Neural progenitor cell (in vitro differentiated cells): ENCODE measurements at regions not wholly inside any gene's neighbourhood (a gene's known extent, or its start where the extent isn't known, plus 50 kb on each side); places are given as distances from the start of the nearest gene placed in this dataset.

ENCODE experiments used
- CTCF ChIP-seq: fragments of 200-600 bp; sonication (generic); IDR thresholded peaks from 2 replicates; pipeline ENCODE4 v1.5.1; 2017; ENCODE audit warnings: antibody characterized with exemption, mild to moderate bottlenecking
- EZH2 ChIP-seq: fragments of 200-600 bp; sonication (generic); IDR thresholded peaks from 2 replicates; pipeline ENCODE4 v1.6.1; 2017; ENCODE audit warnings: antibody characterized with exemption, mild to moderate bottlenecking, moderate library complexity

GRCh38 chr13:50444726-50445125 lies 398.8 kb downstream of the DLEU7 start:
- TF ChIP-seq CTCF (no peak), EZH2 (no peak)
